ENCODE measurements at regions not wholly inside any gene's neighbourhood (a gene's known extent, or its start where the extent isn't known, plus 50 kb on each side); places are given as distances from the start of the nearest gene placed in this dataset.

- intact Hi-C loops (cut with DNase I), result no loop called here
- peak; percentile 49 to 96 (median 70) for DNase-seq
These were observed 312.0 kb upstream of the ZMIZ1 start for GRCh38 chr10:78756604-78757343.

- intact Hi-C loops (cut with DNase I), result no loop called here
These were observed 311.3 kb upstream of the ZMIZ1 start for GRCh38 chr10:78757344-78757925.

GRCh38 chr10:78758176-78758575 lies 310.6 kb upstream of the ZMIZ1 start:
- DNase-seq, result peak in 2 of 10 donors; percentile 41 to 78
- intact Hi-C loops (cut with DNase I), result no loop called here

More at GRCh38 chr10:78757344-78757925, 311.3 kb upstream of the ZMIZ1 start:
- DNase-seq, result peak in 2 of 10 donors; percentile 50 to 69

GRCh38 chr10:78759456-78760120 lies 309.2 kb upstream of the ZMIZ1 start:
- DNase-seq, result peak in 2 of 10 donors; percentile 52 to 59
- intact Hi-C loops (cut with DNase I), result no loop called here

GRCh38 chr10:78760463-78761310 lies 308.1 kb upstream of the ZMIZ1 start:
- intact Hi-C loops (cut with DNase I), result no loop called here
- DNase-seq, result peak in 3 of 10 donors; percentile 15 to 54 (median 53)

GRCh38 chr10:78761311-78761781 lies 307.4 kb upstream of the ZMIZ1 start:
- intact Hi-C loops (cut with DNase I), result no loop called here
- peak in 2 of 10 donors; percentile 76 to 80 for DNase-seq

- peak in 2 of 10 donors; percentile 11 to 15 for DNase-seq
- intact Hi-C loops (cut with DNase I), result no loop called here
These were observed 306.6 kb upstream of the ZMIZ1 start for GRCh38 chr10:78762086-78762630.

- intact Hi-C loops (cut with DNase I), result no loop called here
- DNase-seq, result peak in 1 of 10 donors; percentile 38
These were observed 305.5 kb upstream of the ZMIZ1 start for GRCh38 chr10:78763234-78763633.

GRCh38 chr10:78763651-78764395 lies 304.9 kb upstream of the ZMIZ1 start:
- intact Hi-C loops (cut with DNase I), result no loop called here
- peak in 5 of 10 donors; percentile 28 to 87 (median 80) for DNase-seq

GRCh38 chr10:78764436-78764835 lies 304.3 kb upstream of the ZMIZ1 start:
- peak in 2 of 10 donors; percentile 14 to 55 for DNase-seq

GRCh38 chr10:78764846-78765430 lies 303.8 kb upstream of the ZMIZ1 start:
- intact Hi-C loops (cut with DNase I), result no loop called here
- peak in 1 of 10 donors; percentile 28 for DNase-seq

More at GRCh38 chr10:78764436-78764835, 304.3 kb upstream of the ZMIZ1 start:
- intact Hi-C loops (cut with DNase I), result no loop called here

GRCh38 chr10:78765726-78766335 lies 302.9 kb upstream of the ZMIZ1 start:
- peak in 2 of 10 donors; percentile 42 to 49 for DNase-seq
- intact Hi-C loops (cut with DNase I), result no loop called here

GRCh38 chr10:78766603-78767002 lies 302.2 kb upstream of the ZMIZ1 start:
- intact Hi-C loops (cut with DNase I), result no loop called here
- DNase-seq, result peak in 1 of 10 donors; percentile 14

GRCh38 chr10:78768041-78768835 lies 300.5 kb upstream of the ZMIZ1 start:
- DNase-seq, result peak in 2 of 10 donors; percentile 57 to 76
- intact Hi-C loops (cut with DNase I), result no loop called here

- intact Hi-C loops (cut with DNase I), result no loop called here
- peak in 2 of 10 donors; percentile 57 to 58 for DNase-seq
These were observed 299.9 kb upstream of the ZMIZ1 start for GRCh38 chr10:78768876-78769275.

GRCh38 chr10:78769526-78769925 lies 299.2 kb upstream of the ZMIZ1 start:
- intact Hi-C loops (cut with DNase I), result no loop called here
- peak in 1 of 10 donors; percentile 41 for DNase-seq
